ENCODE measurements at regions not wholly inside any gene's neighbourhood (a gene's known extent, or its start where the extent isn't known, plus 50 kb on each side); places are given as distances from the start of the nearest gene placed in this dataset.

DNA sequence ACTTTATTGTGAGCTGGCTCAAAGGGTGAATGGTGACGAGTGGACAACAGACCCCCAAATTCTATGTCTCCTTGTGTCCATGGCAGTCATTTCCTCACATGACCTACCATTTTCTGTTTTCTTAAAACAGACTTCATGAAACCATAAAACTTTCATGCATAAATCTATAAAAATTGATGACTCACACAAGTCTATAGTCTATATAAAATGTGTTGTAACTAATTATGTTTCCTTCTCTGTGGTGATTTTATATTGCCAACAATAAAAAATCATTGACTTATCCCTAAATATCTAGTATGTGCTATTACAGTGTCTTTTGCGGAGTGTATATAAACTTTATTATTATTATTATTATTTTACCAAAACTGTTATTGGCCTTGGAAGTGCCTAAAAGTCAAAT, 382.4 kb downstream of the MAT2B start:
- TF ChIP-seq, protein P1, sequence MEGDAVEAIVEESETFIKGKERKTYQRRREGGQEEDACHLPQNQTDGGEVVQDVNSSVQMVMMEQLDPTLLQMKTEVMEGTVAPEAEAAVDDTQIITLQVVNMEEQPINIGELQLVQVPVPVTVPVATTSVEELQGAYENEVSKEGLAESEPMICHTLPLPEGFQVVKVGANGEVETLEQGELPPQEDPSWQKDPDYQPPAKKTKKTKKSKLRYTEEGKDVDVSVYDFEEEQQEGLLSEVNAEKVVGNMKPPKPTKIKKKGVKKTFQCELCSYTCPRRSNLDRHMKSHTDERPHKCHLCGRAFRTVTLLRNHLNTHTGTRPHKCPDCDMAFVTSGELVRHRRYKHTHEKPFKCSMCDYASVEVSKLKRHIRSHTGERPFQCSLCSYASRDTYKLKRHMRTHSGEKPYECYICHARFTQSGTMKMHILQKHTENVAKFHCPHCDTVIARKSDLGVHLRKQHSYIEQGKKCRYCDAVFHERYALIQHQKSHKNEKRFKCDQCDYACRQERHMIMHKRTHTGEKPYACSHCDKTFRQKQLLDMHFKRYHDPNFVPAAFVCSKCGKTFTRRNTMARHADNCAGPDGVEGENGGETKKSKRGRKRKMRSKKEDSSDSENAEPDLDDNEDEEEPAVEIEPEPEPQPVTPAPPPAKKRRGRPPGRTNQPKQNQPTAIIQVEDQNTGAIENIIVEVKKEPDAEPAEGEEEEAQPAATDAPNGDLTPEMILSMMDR (optimal IDR thresholded peaks at IDR 0.05 in 1 of 3, IDR thresholded peaks at IDR 0.05 in 1 of 3, conservative IDR thresholded peaks at IDR 0.05 in 1 of 3; ENCODE audit: extremely low read depth in 1 of 3, insufficient read depth in 2 of 3, low read length in 3 of 3): no peak
- TF ChIP-seq EZH2 (IDR thresholded peaks at IDR 0.05; ENCODE audit: low read length): no peak

All from keratinocyte (primary cell).